ENCODE measurements at regions not wholly inside any gene's neighbourhood (a gene's known extent, or its start where the extent isn't known, plus 50 kb on each side); places are given as distances from the start of the nearest gene placed in this dataset.

GRCh38 chr4:124372916-124373315 is 339.6 kb downstream of the ANKRD50 start:
- no peak for TF ChIP-seq CTCF (IDR thresholded peaks at IDR 0.05; ENCODE audit: insufficient read depth, low read depth, low read length)
- TF ChIP-seq EZH2 (IDR thresholded peaks at IDR 0.05; ENCODE audit: insufficient read depth, low read length): no peak
